Activated T-helper 2 cell treated with anti-CD3 and anti-CD28 coated beads, Interferon-gamma antibody, Interleukin-2, Interleukin-4, amounts not matched to agents 10 μg/mL and 5 μg/mL and 100 μg/mL, durations not matched to agents 14 hours and 24 hours and 36 hours (primary cell): ENCODE measurements at regions not wholly inside any gene's neighbourhood (a gene's known extent, or its start where the extent isn't known, plus 50 kb on each side); places are given as distances from the start of the nearest gene placed in this dataset.

ENCODE experiments used
- DNase-seq: peaks from one replicate; pipeline ENCODE4 v3.0.0; 2021; ENCODE audit warnings: low spot score
- H3K27ac Mint-ChIP-seq: one replicate; pipeline ENCODE4 v1.8.0; 2021; ENCODE audit warnings: mixed read lengths
- H3K27me3 Mint-ChIP-seq: one replicate; pipeline ENCODE4 v1.8.0; 2021; ENCODE audit warnings: low read depth, mixed read lengths
- H3K36me3 Mint-ChIP-seq: one replicate; pipeline ENCODE4 v1.8.0; 2021; ENCODE audit warnings: low read depth, mixed read lengths
- H3K4me1 Mint-ChIP-seq: one replicate; pipeline ENCODE4 v1.8.0; 2021; ENCODE audit warnings: low read depth, mixed read lengths
- H3K4me3 Mint-ChIP-seq: one replicate; pipeline ENCODE4 v1.8.0; 2021; ENCODE audit warnings: low read depth, mild to moderate bottlenecking, moderate library complexity, mixed read lengths
- H3K9me3 Mint-ChIP-seq: one replicate; pipeline ENCODE4 v1.8.0; 2021; ENCODE audit warnings: mixed read lengths
- intact Hi-C: fragments of 100-400 bp; cut with micrococcal nuclease; formaldehyde crosslinking; loops from one replicate; pipeline ENCODE4 v1.15.1; 2023

GRCh38 chr1:58914925-58915324 is 131.1 kb upstream of the JUN start:
- peaks cover 26% of the 10 kb centered on the region for H3K9me3 Mint-ChIP-seq
- intact Hi-C loops, result no loop called here

GRCh38 chr1:58917436-58917835 is 133.6 kb upstream of the JUN start:
- Mint-ChIP-seq H3K4me1 (peaks cover 5% of the 10 kb centered on the region), H3K4me3 (no peak overlapping the region), H3K36me3 (peaks cover 10% of the 10 kb centered on the region), H3K27me3 (peaks cover 19% of the 10 kb centered on the region), H3K27ac (no peak overlapping the region), H3K9me3 (peaks cover 26% of the 10 kb centered on the region)
- intact Hi-C loops, result no loop called here
- no peak for DNase-seq

More at GRCh38 chr1:58914925-58915324, 131.1 kb upstream of the JUN start:
- Mint-ChIP-seq H3K4me1 (no peaks in the 10 kb centered on the region), H3K36me3 (peaks cover 10% of the 10 kb centered on the region), H3K4me3 (no peak overlapping the region), H3K27ac (no peak overlapping the region), H3K27me3 (peaks cover 19% of the 10 kb centered on the region)
- no peak for DNase-seq

GRCh38 chr1:58919226-58919958 is 135.5 kb upstream of the JUN start:
- peaks cover 16% of the 10 kb centered on the region for H3K9me3 Mint-ChIP-seq

GRCh38 chr1:58919959-58920321 is 136.1 kb upstream of the JUN start:
- Mint-ChIP-seq H3K9me3 (peaks cover 11% of the 10 kb centered on the region), H3K27me3 (peaks cover 10% of the 10 kb centered on the region), H3K4me1 (peaks cover 13% of the 10 kb centered on the region), H3K36me3 (peaks cover 5% of the 10 kb centered on the region), H3K4me3 (no peak overlapping the region), H3K27ac (no peak overlapping the region)
- DNase-seq, result no peak
- intact Hi-C loops, result no loop called here

More at GRCh38 chr1:58919226-58919958, 135.5 kb upstream of the JUN start:
- no peak overlapping the region for H3K27ac Mint-ChIP-seq
- intact Hi-C loops, result no loop called here
- H3K4me1 Mint-ChIP-seq, result peaks cover 13% of the 10 kb centered on the region
- H3K27me3 Mint-ChIP-seq, result peaks cover 10% of the 10 kb centered on the region
- H3K36me3 Mint-ChIP-seq, result peaks cover 5% of the 10 kb centered on the region
- no peak for DNase-seq
- no peak overlapping the region for H3K4me3 Mint-ChIP-seq

GRCh38 chr1:58921342-58921741 is 137.5 kb upstream of the JUN start:
- Mint-ChIP-seq H3K9me3 (peaks cover 4% of the 10 kb centered on the region), H3K4me3 (no peak overlapping the region), H3K27me3 (peaks cover 6% of the 10 kb centered on the region), H3K4me1 (peaks cover 13% of the 10 kb centered on the region), H3K36me3 (peaks cover 5% of the 10 kb centered on the region), H3K27ac (no peak overlapping the region)
- DNase-seq, result no peak
- intact Hi-C loops, result no loop called here

- H3K27ac Mint-ChIP-seq, result no peak overlapping the region
- intact Hi-C loops, result loop anchor here (2.0 kb wide), 1 partner anchor 19 kb away; no protein-coding TSS in a partner anchor
- no peak for DNase-seq
- H3K4me3 Mint-ChIP-seq, result no peak overlapping the region
- peaks cover under 1% of the 10 kb centered on the region for H3K36me3 Mint-ChIP-seq
- H3K4me1 Mint-ChIP-seq, result peaks cover 13% of the 10 kb centered on the region
- H3K9me3 Mint-ChIP-seq, result peaks cover 1% of the 10 kb centered on the region
- H3K27me3 Mint-ChIP-seq, result peaks cover 3% of the 10 kb centered on the region
Measured at GRCh38 chr1:58921751-58922150, 137.9 kb upstream of the JUN start.

GRCh38 chr1:58922302-58923089 is 138.6 kb upstream of the JUN start:
- peak; percentile 54 for DNase-seq
- Mint-ChIP-seq H3K36me3 (no peaks in the 10 kb centered on the region), H3K27ac (peak overlapping the region; percentile 59), H3K27me3 (no peaks in the 10 kb centered on the region), H3K4me3 (no peak overlapping the region), H3K9me3 (no peaks in the 10 kb centered on the region), H3K4me1 (peaks cover 18% of the 10 kb centered on the region)
- intact Hi-C loops, result loop anchor here (2.0 kb wide), 1 partner anchor 20 kb away; no protein-coding TSS in a partner anchor

GRCh38 chr1:58923090-58923470 is 139.2 kb upstream of the JUN start:
- H3K27ac Mint-ChIP-seq, result peak overlapping the region; percentile 59
- no peak overlapping the region for H3K4me3 Mint-ChIP-seq
- H3K9me3 Mint-ChIP-seq, result no peaks in the 10 kb centered on the region
- H3K27me3 Mint-ChIP-seq, result no peaks in the 10 kb centered on the region
- no peak for DNase-seq
- H3K4me1 Mint-ChIP-seq, result peaks cover 21% of the 10 kb centered on the region
- H3K36me3 Mint-ChIP-seq, result no peaks in the 10 kb centered on the region
- intact Hi-C loops, result loop anchor here (2.0 kb wide), 1 partner anchor 20 kb away; no protein-coding TSS in a partner anchor

GRCh38 chr1:58924016-58924565 is 140.2 kb upstream of the JUN start:
- no peaks in the 10 kb centered on the region for H3K36me3 Mint-ChIP-seq
- intact Hi-C loops, result no loop called here
- no peak for DNase-seq
- no peaks in the 10 kb centered on the region for H3K27me3 Mint-ChIP-seq
- H3K4me1 Mint-ChIP-seq, result peaks cover 28% of the 10 kb centered on the region
- H3K4me3 Mint-ChIP-seq, result no peak overlapping the region
- no peak overlapping the region for H3K27ac Mint-ChIP-seq
- no peaks in the 10 kb centered on the region for H3K9me3 Mint-ChIP-seq

GRCh38 chr1:58924821-58925220 is 141.0 kb upstream of the JUN start:
- DNase-seq, result no peak
- Mint-ChIP-seq H3K36me3 (no peaks in the 10 kb centered on the region), H3K9me3 (no peaks in the 10 kb centered on the region), H3K27me3 (no peaks in the 10 kb centered on the region), H3K27ac (no peak overlapping the region), H3K4me3 (no peak overlapping the region), H3K4me1 (peaks cover 35% of the 10 kb centered on the region)
- intact Hi-C loops, result loop anchor here (5.0 kb wide), 1 partner anchor 82 kb away; no protein-coding TSS in a partner anchor

GRCh38 chr1:58925247-58925646 is 141.4 kb upstream of the JUN start:
- Mint-ChIP-seq H3K9me3 (no peaks in the 10 kb centered on the region), H3K36me3 (no peaks in the 10 kb centered on the region), H3K27ac (no peak overlapping the region), H3K4me1 (peaks cover 39% of the 10 kb centered on the region), H3K4me3 (no peak overlapping the region), H3K27me3 (no peaks in the 10 kb centered on the region)
- no peak for DNase-seq
- intact Hi-C loops, result loop anchor here (5.0 kb wide), 1 partner anchor 82 kb away; no protein-coding TSS in a partner anchor

GRCh38 chr1:58926152-58926551 is 142.3 kb upstream of the JUN start:
- peaks cover 46% of the 10 kb centered on the region for H3K4me1 Mint-ChIP-seq

More at GRCh38 chr1:58926152-58926551, 142.3 kb upstream of the JUN start:
- Mint-ChIP-seq H3K36me3 (no peaks in the 10 kb centered on the region), H3K27ac (no peak overlapping the region), H3K9me3 (no peaks in the 10 kb centered on the region), H3K27me3 (no peaks in the 10 kb centered on the region), H3K4me3 (no peak overlapping the region)
- no peak for DNase-seq
- intact Hi-C loops, result loop anchor here (5.0 kb wide), 1 partner anchor 81 kb away; no protein-coding TSS in a partner anchor
